DOHH2 (cell line): ENCODE measurements at regions not wholly inside any gene's neighbourhood (a gene's known extent, or its start where the extent isn't known, plus 50 kb on each side); places are given as distances from the start of the nearest gene placed in this dataset.

ENCODE experiments used
- EZH2phosphoT487 ChIP-seq: fragments of 200-600 bp; sonication (generic); IDR thresholded peaks from 2 replicates; pipeline ENCODE4 v1.6.1; 2017; ENCODE audit warnings: borderline replicate concordance, mild to moderate bottlenecking, antibody characterized with exemption, low read length, moderate library complexity, mixed read lengths
- TF ChIP-seq, protein P1 (sequence below): fragments of 200-600 bp; sonication (generic); IDR thresholded peaks from one replicate; pipeline ENCODE4 v1.5.1; 2014; ENCODE audit warnings: antibody characterized with exemption, mild to moderate bottlenecking, low read depth, low read length; ENCODE audit not compliant: poor library complexity, severe bottlenecking

DNA sequence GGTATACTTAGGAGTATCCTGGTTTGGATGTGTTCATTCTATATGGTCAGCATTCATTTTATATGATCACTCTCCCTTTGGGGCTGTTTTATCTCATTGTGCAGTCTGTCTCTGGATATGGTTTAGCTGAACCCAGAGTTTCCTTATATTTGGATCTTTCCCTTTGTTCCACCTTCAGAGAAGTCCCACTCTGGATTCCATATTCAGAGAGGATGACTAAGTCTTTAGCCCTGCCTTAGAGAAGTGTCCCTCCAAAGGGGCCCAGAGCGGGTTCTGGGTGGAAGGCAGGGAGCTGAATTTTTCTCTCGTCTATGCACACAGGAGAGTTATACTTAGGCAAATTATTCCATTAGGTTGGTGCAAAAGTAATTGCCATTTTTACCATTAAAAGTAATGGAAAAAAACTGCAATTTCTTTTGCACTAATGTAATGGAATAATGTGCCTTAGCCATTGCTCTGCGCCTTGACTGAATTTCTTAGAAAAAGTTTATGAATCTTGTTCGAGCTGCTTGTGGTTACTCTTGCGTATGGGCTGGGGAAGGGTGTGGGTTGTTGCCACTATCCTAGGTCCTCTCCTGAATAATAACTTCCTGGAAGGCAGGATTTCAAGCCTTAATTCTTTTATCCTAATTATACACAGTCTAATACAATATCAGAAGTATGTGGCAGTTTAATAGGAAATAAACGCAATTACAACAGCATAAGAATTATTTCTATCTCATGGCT, 74.2 kb upstream of the MTPN start:
- TF ChIP-seq, protein P1, sequence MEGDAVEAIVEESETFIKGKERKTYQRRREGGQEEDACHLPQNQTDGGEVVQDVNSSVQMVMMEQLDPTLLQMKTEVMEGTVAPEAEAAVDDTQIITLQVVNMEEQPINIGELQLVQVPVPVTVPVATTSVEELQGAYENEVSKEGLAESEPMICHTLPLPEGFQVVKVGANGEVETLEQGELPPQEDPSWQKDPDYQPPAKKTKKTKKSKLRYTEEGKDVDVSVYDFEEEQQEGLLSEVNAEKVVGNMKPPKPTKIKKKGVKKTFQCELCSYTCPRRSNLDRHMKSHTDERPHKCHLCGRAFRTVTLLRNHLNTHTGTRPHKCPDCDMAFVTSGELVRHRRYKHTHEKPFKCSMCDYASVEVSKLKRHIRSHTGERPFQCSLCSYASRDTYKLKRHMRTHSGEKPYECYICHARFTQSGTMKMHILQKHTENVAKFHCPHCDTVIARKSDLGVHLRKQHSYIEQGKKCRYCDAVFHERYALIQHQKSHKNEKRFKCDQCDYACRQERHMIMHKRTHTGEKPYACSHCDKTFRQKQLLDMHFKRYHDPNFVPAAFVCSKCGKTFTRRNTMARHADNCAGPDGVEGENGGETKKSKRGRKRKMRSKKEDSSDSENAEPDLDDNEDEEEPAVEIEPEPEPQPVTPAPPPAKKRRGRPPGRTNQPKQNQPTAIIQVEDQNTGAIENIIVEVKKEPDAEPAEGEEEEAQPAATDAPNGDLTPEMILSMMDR, result no peak
- TF ChIP-seq EZH2phosphoT487, result no peak
